Right lobe of liver (tissue), 6 donors: ENCODE measurements at regions not wholly inside any gene's neighbourhood (a gene's known extent, or its start where the extent isn't known, plus 50 kb on each side); places are given as distances from the start of the nearest gene placed in this dataset.

Experiments used
- ATAC-seq, 4 donors: fragments of 200-7000 bp; cut with Tn5 transposase; one replicate each; pipeline ENCODE4 v1.9.1; 2020; ENCODE audit warnings: mild to moderate bottlenecking in 4 of 4, moderate library complexity in 4 of 4
- DNase-seq, 3 donors: peaks; one replicate each; pipeline ENCODE4 v3.0.0-alpha.2; 2020
- H3K27ac ChIP-seq, 3 donors: fragments of 200-600 bp; one replicate each; pipeline ENCODE4 v1.8.0; 2022
- H3K27me3 ChIP-seq, 2 donors: fragments of 200-600 bp; one replicate each; pipeline ENCODE4 v1.8.0; 2022
- H3K36me3 ChIP-seq, 4 donors: fragments of 200-600 bp; sonication (generic) in 1 of 4; one replicate each; pipeline versions ENCODE4 v1.5.1 to v1.8.0; 2017 to 2022; ENCODE audit warnings: control low read depth in 1 of 4
- H3K4me1 ChIP-seq, 4 donors: fragments of 200-600 bp; sonication (generic) in 1 of 4; one replicate each; pipeline versions ENCODE4 v1.5.1 to v1.8.0; 2017 to 2022; ENCODE audit warnings: control low read depth in 1 of 4
- H3K4me3 ChIP-seq, 3 donors: fragments of 200-600 bp; one replicate each; pipeline ENCODE4 v1.8.0; 2022
- H3K9me3 ChIP-seq, 4 donors: fragments of 200-600 bp; sonication (generic) in 1 of 4; one replicate each; pipeline versions ENCODE4 v1.5.1 to v1.8.0; 2017 to 2022; ENCODE audit warnings: control low read depth in 1 of 4
- CTCF ChIP-seq, 4 donors: fragments of 200-600 bp in 3 of 4; fragments of 450-650 bp in 1 of 4; IDR thresholded peaks; one replicate each; pipeline versions ENCODE4 v1.5.1 to v1.8.0; 2016 to 2022; ENCODE audit warnings: antibody characterized with exemption in 4 of 4, mild to moderate bottlenecking in 2 of 4
- POLR2A ChIP-seq: fragments of 450-650 bp; IDR thresholded peaks from one replicate; pipeline ENCODE4 v1.6.1; 2017; ENCODE audit warnings: antibody characterized with exemption, mild to moderate bottlenecking
- WGBS: methylation state at CpG from one replicate; pipeline ENCODE4 v1.1.6; 2018; ENCODE audit warnings: low coverage, low lambda C conversion rate; ENCODE audit not compliant: insufficient coverage; ENCODE audit errors: missing lambda C conversion rate; 5-methylcytosine and 5-hydroxymethylcytosine counted together
- intact Hi-C, 2 donors: fragments of 100-400 bp; cut with DNase I; formaldehyde crosslinking; loops; one replicate each; pipeline versions ENCODE4 v1.11.2 to v1.14.1; 2022
- donor health status: DM: no; HTN: yes; CAD: no.
- donor health status: DM: no; HTN: no; CAD: no.
- donor health status: DM: no; HTN: no; CAD: no.
- donor health status: DM: no; HTN: yes; CAD: no.
- donor health status: DM: no; HTN: yes; CAD: no.

GRCh38 chr15:27623560-27624305 is 475.4 kb downstream of the OCA2 start:
- TF ChIP-seq CTCF (IDR thresholded peaks at IDR 0.05) (no peak), POLR2A (no peak)

GRCh38 chr15:27623149-27623548 is 476.0 kb downstream of the OCA2 start:
- intact Hi-C loops, result no loop called here
- Histone ChIP-seq H3K4me1 (no peaks in the 10 kb centered on the region), H3K27ac (no peak overlapping the region), H3K27me3 (no peaks in the 10 kb centered on the region), H3K9me3 (peaks cover 0 to 2% (median 0%) of the 10 kb centered on the region in 4 donors), H3K4me3 (no peak overlapping the region), H3K36me3 (no peaks in the 10 kb centered on the region)
- TF ChIP-seq POLR2A (no peak), CTCF (IDR thresholded peaks at IDR 0.05) (no peak)
- WGBS, result 43% methylated on average over 1 of the region's 10 CpGs
- DNase-seq, result no peak
- no peak for ATAC-seq

More at GRCh38 chr15:27623560-27624305, 475.4 kb downstream of the OCA2 start:
- Histone ChIP-seq H3K4me3 (no peak overlapping the region), H3K9me3 (peaks cover 0 to 5% (median 0%) of the 10 kb centered on the region in 4 donors), H3K4me1 (no peaks in the 10 kb centered on the region), H3K36me3 (no peaks in the 10 kb centered on the region), H3K27me3 (no peaks in the 10 kb centered on the region), H3K27ac (no peak overlapping the region)
- DNase-seq, result no peak
- intact Hi-C loops, result no loop called here
- ATAC-seq, result no peak
- WGBS, result 62% methylated on average over 8 of the region's 9 CpGs

GRCh38 chr15:27622371-27622770 is 476.7 kb downstream of the OCA2 start:
- H3K27ac ChIP-seq, result no peak overlapping the region
- DNase-seq, result no peak
- ATAC-seq, result no peak
- no peaks in the 10 kb centered on the region for H3K9me3 ChIP-seq
- H3K36me3 ChIP-seq, result no peaks in the 10 kb centered on the region
- H3K4me3 ChIP-seq, result no peak overlapping the region
- TF ChIP-seq POLR2A, result no peak
- no peak for TF ChIP-seq CTCF (IDR thresholded peaks at IDR 0.05)
- no peaks in the 10 kb centered on the region for H3K4me1 ChIP-seq
- no peaks in the 10 kb centered on the region for H3K27me3 ChIP-seq
- intact Hi-C loops, result no loop called here

- ATAC-seq (no peak), DNase-seq (no peak)
- TF ChIP-seq POLR2A (no peak), CTCF (IDR thresholded peaks at IDR 0.05) (no peak)
- H3K27me3 ChIP-seq, result no peaks in the 10 kb centered on the region
- H3K36me3 ChIP-seq, result no peaks in the 10 kb centered on the region
- H3K4me3 ChIP-seq, result no peak overlapping the region
- intact Hi-C loops, result no loop called here
- no peak overlapping the region for H3K27ac ChIP-seq
- no peaks in the 10 kb centered on the region for H3K4me1 ChIP-seq
- H3K9me3 ChIP-seq, result no peaks in the 10 kb centered on the region
- WGBS, result 54% methylated on average over 8 of the region's 8 CpGs
These were observed 479.9 kb downstream of the OCA2 start for GRCh38 chr15:27619204-27619603.
